ENCODE measurements at regions not wholly inside any gene's neighbourhood (a gene's known extent, or its start where the extent isn't known, plus 50 kb on each side); places are given as distances from the start of the nearest gene placed in this dataset.

DNA sequence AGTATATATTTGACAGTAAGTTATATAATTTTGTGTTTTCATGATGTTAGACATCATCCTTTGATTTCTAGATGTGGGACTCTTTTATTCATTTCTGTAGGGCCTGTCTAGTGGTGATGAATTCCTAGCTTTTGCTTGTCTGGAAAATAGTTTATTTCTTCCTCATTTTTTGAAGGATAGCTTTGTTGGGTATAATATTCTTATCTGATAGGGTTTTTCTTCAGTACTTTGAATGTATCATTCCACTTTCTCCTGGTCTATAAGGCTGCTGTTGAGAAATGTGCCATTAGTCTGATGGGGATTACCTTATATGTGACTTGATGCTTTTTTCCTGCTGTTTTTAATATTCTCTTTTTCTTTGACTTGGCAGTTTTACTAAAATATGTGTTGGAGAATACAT is 1104.5 kb downstream of the FAT4 start:
- H3K4me1 ChIP-seq (ENCODE audit: control insufficient read depth in 2 of 2, insufficient read depth in 2 of 2, low read length in 2 of 2), result no peaks in the 10 kb centered on the region
- no peaks in the 10 kb centered on the region for H3K27me3 ChIP-seq (ENCODE audit: control insufficient read depth in 2 of 2, insufficient read depth in 1 of 2, low read length in 1 of 2)
- H3K36me3 ChIP-seq (ENCODE audit: control insufficient read depth in 2 of 2, insufficient read depth in 2 of 2, low read length in 1 of 2), result no peaks in the 10 kb centered on the region
- no peak for DNase-seq (ENCODE audit: low read depth in 6 of 9, low spot score in 9 of 9)
- H3K4me3 ChIP-seq (ENCODE audit: low read length in 2 of 2), result no peak overlapping the region
- no peak overlapping the region for H3K27ac ChIP-seq (ENCODE audit: low read depth in 1 of 2, low read length in 1 of 2)
- H3K9me3 ChIP-seq (ENCODE audit: control insufficient read depth in 2 of 2, insufficient read depth in 1 of 2, low read length in 1 of 2), result peaks cover 0 to 10% of the 10 kb centered on the region in 2 donors

DNA sequence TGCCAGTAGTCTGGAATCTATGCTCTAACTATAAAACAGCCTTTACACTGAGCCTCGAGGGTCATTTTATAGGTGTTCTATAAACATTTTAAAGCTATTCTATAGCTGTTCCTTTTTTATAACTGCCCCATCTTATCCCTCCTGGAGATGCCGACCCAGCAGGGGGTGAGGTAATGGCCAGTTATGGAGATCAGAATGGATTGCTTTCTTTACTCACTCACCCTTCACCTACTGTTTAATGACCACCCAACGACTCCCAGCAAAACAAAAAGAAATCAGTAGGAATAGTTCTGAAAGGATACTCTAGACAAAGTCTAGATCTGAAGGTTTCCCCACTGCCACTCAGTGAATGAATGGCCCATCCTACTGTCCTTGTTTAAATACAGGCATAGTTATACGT is 1113.1 kb downstream of the FAT4 start:
- no peak overlapping the region for H3K4me3 ChIP-seq (ENCODE audit: low read length in 2 of 2)
- H3K27me3 ChIP-seq (ENCODE audit: control insufficient read depth in 2 of 2, insufficient read depth in 1 of 2, low read length in 1 of 2), result no peaks in the 10 kb centered on the region
- WGBS, result 70% methylated on average over 4 of the region's 4 CpGs
- H3K9me3 ChIP-seq (ENCODE audit: control insufficient read depth in 2 of 2, insufficient read depth in 1 of 2, low read length in 1 of 2), result peaks cover 0 to 1% of the 10 kb centered on the region in 2 donors
- H3K4me1 ChIP-seq (ENCODE audit: control insufficient read depth in 2 of 2, insufficient read depth in 2 of 2, low read length in 2 of 2), result no peaks in the 10 kb centered on the region
- H3K36me3 ChIP-seq (ENCODE audit: control insufficient read depth in 2 of 2, insufficient read depth in 2 of 2, low read length in 1 of 2), result no peaks in the 10 kb centered on the region
- no peak overlapping the region for H3K27ac ChIP-seq (ENCODE audit: low read depth in 1 of 2, low read length in 1 of 2)
- no peak for DNase-seq (ENCODE audit: low read depth in 6 of 9, low spot score in 9 of 9)

- no peak for DNase-seq (ENCODE audit: low read depth in 6 of 9, low spot score in 9 of 9)
- H3K4me3 ChIP-seq (ENCODE audit: low read length in 2 of 2), result no peak overlapping the region
- no peaks in the 10 kb centered on the region for H3K27me3 ChIP-seq (ENCODE audit: control insufficient read depth in 2 of 2, insufficient read depth in 1 of 2, low read length in 1 of 2)
- no peak overlapping the region for H3K27ac ChIP-seq (ENCODE audit: low read depth in 1 of 2, low read length in 1 of 2)
- H3K36me3 ChIP-seq (ENCODE audit: control insufficient read depth in 2 of 2, insufficient read depth in 2 of 2, low read length in 1 of 2), result no peaks in the 10 kb centered on the region
- no peaks in the 10 kb centered on the region for H3K4me1 ChIP-seq (ENCODE audit: control insufficient read depth in 2 of 2, insufficient read depth in 2 of 2, low read length in 2 of 2)
- peaks cover 0 to 1% of the 10 kb centered on the region in 2 donors for H3K9me3 ChIP-seq (ENCODE audit: control insufficient read depth in 2 of 2, insufficient read depth in 1 of 2, low read length in 1 of 2)
- WGBS, result 94% methylated on average over 6 of the region's 6 CpGs
Observed at GRCh38 chr4:126431049-126431448, 1116.3 kb downstream of the FAT4 start.

GRCh38 chr4:126435491-126435890 is 1120.7 kb downstream of the FAT4 start:
- Histone ChIP-seq H3K4me3 (ENCODE audit: low read length in 2 of 2) (no peak overlapping the region), H3K4me1 (ENCODE audit: control insufficient read depth in 2 of 2, insufficient read depth in 2 of 2, low read length in 2 of 2) (no peaks in the 10 kb centered on the region), H3K36me3 (ENCODE audit: control insufficient read depth in 2 of 2, insufficient read depth in 2 of 2, low read length in 1 of 2) (no peaks in the 10 kb centered on the region), H3K27me3 (ENCODE audit: control insufficient read depth in 2 of 2, insufficient read depth in 1 of 2, low read length in 1 of 2) (no peaks in the 10 kb centered on the region), H3K9me3 (ENCODE audit: control insufficient read depth in 2 of 2, insufficient read depth in 1 of 2, low read length in 1 of 2) (peaks cover 0 to 1% of the 10 kb centered on the region in 2 donors), H3K27ac (ENCODE audit: low read depth in 1 of 2, low read length in 1 of 2) (no peak overlapping the region)
- 86% methylated on average over 2 of the region's 2 CpGs for WGBS
- no peak for DNase-seq (ENCODE audit: low read depth in 6 of 9, low spot score in 9 of 9)

DNA sequence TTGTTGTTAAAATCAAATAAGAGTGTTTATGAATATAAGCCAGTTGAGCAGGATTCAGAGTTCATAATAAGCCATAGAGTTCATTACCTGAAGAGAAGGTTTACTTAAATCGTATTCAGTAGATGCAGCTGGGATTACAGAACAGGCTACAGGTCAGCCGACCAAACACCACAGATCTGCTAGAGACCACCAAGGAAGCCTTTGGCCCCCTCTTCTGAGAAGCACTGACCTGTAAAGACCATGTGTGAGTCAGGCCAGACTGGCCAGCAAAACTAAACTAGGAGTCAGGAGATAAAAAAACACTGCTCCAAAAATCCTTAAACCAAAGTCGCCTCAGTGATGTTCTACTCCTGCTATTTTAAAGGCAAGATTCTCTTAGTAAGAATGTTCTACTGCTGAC is 1125.5 kb downstream of the FAT4 start:
- H3K9me3 ChIP-seq (ENCODE audit: control insufficient read depth in 2 of 2, insufficient read depth in 1 of 2, low read length in 1 of 2), result no peaks in the 10 kb centered on the region
- no peak overlapping the region for H3K4me3 ChIP-seq (ENCODE audit: low read length in 2 of 2)
- no peak for DNase-seq (ENCODE audit: low read depth in 6 of 9, low spot score in 9 of 9)
- H3K27ac ChIP-seq (ENCODE audit: low read depth in 1 of 2, low read length in 1 of 2), result no peak overlapping the region
- no peaks in the 10 kb centered on the region for H3K4me1 ChIP-seq (ENCODE audit: control insufficient read depth in 2 of 2, insufficient read depth in 2 of 2, low read length in 2 of 2)
- H3K27me3 ChIP-seq (ENCODE audit: control insufficient read depth in 2 of 2, insufficient read depth in 1 of 2, low read length in 1 of 2), result no peaks in the 10 kb centered on the region
- 91% methylated on average over 3 of the region's 3 CpGs for WGBS
- no peaks in the 10 kb centered on the region for H3K36me3 ChIP-seq (ENCODE audit: control insufficient read depth in 2 of 2, insufficient read depth in 2 of 2, low read length in 1 of 2)

DNA sequence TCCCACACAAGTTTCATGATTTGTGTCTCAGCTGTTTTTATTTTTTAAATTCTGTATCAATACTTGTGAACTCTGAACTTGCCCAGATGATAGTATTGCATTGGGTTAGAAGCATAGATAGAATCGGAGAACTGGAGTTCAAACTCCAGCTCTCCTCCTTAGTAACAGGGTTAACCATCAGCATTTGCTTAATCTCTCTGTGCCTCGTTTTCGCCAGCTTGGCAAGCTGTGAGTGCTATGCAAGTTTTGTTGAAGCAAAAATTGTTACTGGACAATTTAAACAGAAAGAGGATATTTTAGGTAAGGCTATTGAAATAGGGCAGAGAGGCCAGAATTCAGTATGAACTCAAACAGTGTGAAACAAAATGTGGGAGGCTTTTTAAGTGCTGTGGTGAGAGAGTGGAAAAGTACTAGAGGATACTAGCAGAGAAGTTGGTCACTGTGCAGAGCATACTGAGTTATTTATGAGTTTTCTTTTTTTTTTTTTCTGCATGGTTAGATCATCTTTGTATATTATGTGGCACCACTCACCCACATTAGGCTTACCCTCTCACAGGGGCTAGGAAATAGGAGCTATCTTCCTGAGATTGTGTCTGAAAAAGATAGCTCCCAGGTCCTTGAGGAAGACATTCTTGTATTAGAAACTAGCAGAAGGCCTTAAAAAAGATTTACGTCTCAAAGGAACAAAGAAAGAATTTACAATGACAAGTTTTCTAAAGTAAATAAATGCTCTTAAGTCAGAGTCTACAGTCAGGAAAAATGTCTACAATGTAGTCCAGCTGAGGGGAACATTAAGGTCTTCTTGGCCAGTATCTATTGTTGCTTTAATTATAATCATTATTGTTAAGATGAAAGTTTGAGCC is 1126.6 kb downstream of the FAT4 start:
- Histone ChIP-seq H3K4me3 (ENCODE audit: low read length in 2 of 2) (no peak overlapping the region), H3K9me3 (ENCODE audit: control insufficient read depth in 2 of 2, insufficient read depth in 1 of 2, low read length in 1 of 2) (no peaks in the 10 kb centered on the region), H3K27ac (ENCODE audit: low read depth in 1 of 2, low read length in 1 of 2) (no peak overlapping the region), H3K27me3 (ENCODE audit: control insufficient read depth in 2 of 2, insufficient read depth in 1 of 2, low read length in 1 of 2) (no peaks in the 10 kb centered on the region), H3K4me1 (ENCODE audit: control insufficient read depth in 2 of 2, insufficient read depth in 2 of 2, low read length in 2 of 2) (no peaks in the 10 kb centered on the region), H3K36me3 (ENCODE audit: control insufficient read depth in 2 of 2, insufficient read depth in 2 of 2, low read length in 1 of 2) (no peaks in the 10 kb centered on the region)
- DNase-seq (ENCODE audit: low read depth in 6 of 9, low spot score in 9 of 9), result no peak
- WGBS, result 89% methylated on average over 4 of the region's 4 CpGs

- Histone ChIP-seq H3K27me3 (ENCODE audit: control insufficient read depth in 2 of 2, insufficient read depth in 1 of 2, low read length in 1 of 2) (no peaks in the 10 kb centered on the region), H3K36me3 (ENCODE audit: control insufficient read depth in 2 of 2, insufficient read depth in 2 of 2, low read length in 1 of 2) (no peaks in the 10 kb centered on the region), H3K27ac (ENCODE audit: low read depth in 1 of 2, low read length in 1 of 2) (no peak overlapping the region), H3K4me1 (ENCODE audit: control insufficient read depth in 2 of 2, insufficient read depth in 2 of 2, low read length in 2 of 2) (no peaks in the 10 kb centered on the region), H3K9me3 (ENCODE audit: control insufficient read depth in 2 of 2, insufficient read depth in 1 of 2, low read length in 1 of 2) (no peaks in the 10 kb centered on the region), H3K4me3 (ENCODE audit: low read length in 2 of 2) (no peak overlapping the region)
- DNase-seq (ENCODE audit: low read depth in 6 of 9, low spot score in 9 of 9), result no peak
- 91% methylated on average over 1 of the region's 1 CpG for WGBS
Observed at GRCh38 chr4:126445596-126445995, 1130.8 kb downstream of the FAT4 start.

GRCh38 chr4:126446917-126447316 is 1132.2 kb downstream of the FAT4 start:
- Histone ChIP-seq H3K36me3 (ENCODE audit: control insufficient read depth in 2 of 2, insufficient read depth in 2 of 2, low read length in 1 of 2) (no peaks in the 10 kb centered on the region), H3K27ac (ENCODE audit: low read depth in 1 of 2, low read length in 1 of 2) (no peak overlapping the region), H3K27me3 (ENCODE audit: control insufficient read depth in 2 of 2, insufficient read depth in 1 of 2, low read length in 1 of 2) (no peaks in the 10 kb centered on the region), H3K4me3 (ENCODE audit: low read length in 2 of 2) (no peak overlapping the region), H3K9me3 (ENCODE audit: control insufficient read depth in 2 of 2, insufficient read depth in 1 of 2, low read length in 1 of 2) (no peaks in the 10 kb centered on the region), H3K4me1 (ENCODE audit: control insufficient read depth in 2 of 2, insufficient read depth in 2 of 2, low read length in 2 of 2) (no peaks in the 10 kb centered on the region)
- 94% methylated on average over 2 of the region's 2 CpGs for WGBS
- no peak for DNase-seq (ENCODE audit: low read depth in 6 of 9, low spot score in 9 of 9)

- Histone ChIP-seq H3K27ac (ENCODE audit: low read depth in 1 of 2, low read length in 1 of 2) (no peak overlapping the region), H3K4me3 (ENCODE audit: low read length in 2 of 2) (no peak overlapping the region), H3K27me3 (ENCODE audit: control insufficient read depth in 2 of 2, insufficient read depth in 1 of 2, low read length in 1 of 2) (no peaks in the 10 kb centered on the region), H3K36me3 (ENCODE audit: control insufficient read depth in 2 of 2, insufficient read depth in 2 of 2, low read length in 1 of 2) (no peaks in the 10 kb centered on the region), H3K9me3 (ENCODE audit: control insufficient read depth in 2 of 2, insufficient read depth in 1 of 2, low read length in 1 of 2) (no peaks in the 10 kb centered on the region), H3K4me1 (ENCODE audit: control insufficient read depth in 2 of 2, insufficient read depth in 2 of 2, low read length in 2 of 2) (no peaks in the 10 kb centered on the region)
- WGBS, result 94% methylated on average over 7 of the region's 7 CpGs
- DNase-seq (ENCODE audit: low read depth in 6 of 9, low spot score in 9 of 9), result no peak
Observed at GRCh38 chr4:126448086-126448845, 1133.5 kb downstream of the FAT4 start.
